Liver (tissue), 8 donors: ENCODE measurements at regions not wholly inside any gene's neighbourhood (a gene's known extent, or its start where the extent isn't known, plus 50 kb on each side); places are given as distances from the start of the nearest gene placed in this dataset.

ENCODE experiments used
- DNase-seq: peaks from one replicate; pipeline ENCODE4 v3.0.0-alpha.2; 2017; ENCODE audit warnings: low spot score
- H3K27ac ChIP-seq, 2 donors: one replicate each; pipeline ENCODE4 v1.7.0; 2013; ENCODE audit warnings: inconsistent platforms in 2 of 2, low read length in 2 of 2, control low read depth in 1 of 2, low read depth in 1 of 2, mild to moderate bottlenecking in 1 of 2
- H3K27me3 ChIP-seq, 4 donors: one replicate each; pipeline versions ENCODE4 v1.6.1 to v1.7.0; 2013; ENCODE audit warnings: low read length in 3 of 4, inconsistent platforms in 1 of 4, mild to moderate bottlenecking in 1 of 4, moderate library complexity in 1 of 4; ENCODE audit not compliant: control insufficient read depth in 4 of 4, insufficient read depth in 4 of 4
- H3K36me3 ChIP-seq, 4 donors: one replicate each; pipeline versions ENCODE4 v1.6.1 to v1.7.0; 2013; ENCODE audit warnings: low read length in 3 of 4, mild to moderate bottlenecking in 3 of 4, low read depth in 1 of 4, moderate library complexity in 1 of 4; ENCODE audit not compliant: control insufficient read depth in 4 of 4, insufficient read depth in 3 of 4
- H3K4me1 ChIP-seq, 4 donors: one replicate each; pipeline versions ENCODE4 v1.6.1 to v1.7.0; 2013; ENCODE audit warnings: low read length in 3 of 4, mild to moderate bottlenecking in 3 of 4, moderate library complexity in 1 of 4; ENCODE audit not compliant: control insufficient read depth in 4 of 4, insufficient read depth in 4 of 4
- H3K4me3 ChIP-seq, 3 donors: one replicate each; pipeline versions ENCODE4 v1.6.1 to v1.7.0; 2013; ENCODE audit warnings: low read length in 3 of 3, control low read depth in 1 of 3, low read depth in 1 of 3, mild to moderate bottlenecking in 1 of 3
- H3K9ac ChIP-seq, 2 donors: one replicate each; pipeline ENCODE4 v1.7.0; 2013; ENCODE audit warnings: low read length in 2 of 2, mild to moderate bottlenecking in 2 of 2, moderate library complexity in 2 of 2, control low read depth in 1 of 2, low read depth in 1 of 2
- H3K9me3 ChIP-seq, 4 donors: one replicate each; pipeline versions ENCODE4 v1.6.1 to v1.7.0; 2013; ENCODE audit warnings: low read length in 3 of 4; ENCODE audit not compliant: control insufficient read depth in 4 of 4
- ATF3 ChIP-seq: IDR thresholded peaks from 2 replicates; pipeline ENCODE4 v1.6.1; 2016; ENCODE audit warnings: antibody characterized with exemption
- CTCF ChIP-seq: fragments of 150-350 bp; IDR thresholded peaks from 2 replicates; pipeline ENCODE4 v1.5.1; 2017; ENCODE audit warnings: improper control_type of control experiment, low read depth, low read length; ENCODE audit not compliant: missing input control
- EGR1 ChIP-seq, 2 donors: IDR thresholded peaks; 2 replicates each; pipeline ENCODE4 v1.6.1; 2016 to 2018; ENCODE audit warnings: antibody characterized with exemption in 2 of 2, low read depth in 2 of 2
- FOXA2 ChIP-seq: IDR thresholded peaks from 2 replicates; pipeline ENCODE4 v1.6.1; 2016; ENCODE audit warnings: antibody characterized with exemption
- GABPA ChIP-seq, 2 donors: IDR thresholded peaks in 1 of 2; conservative IDR thresholded peaks in 1 of 2; 2 replicates each; pipeline ENCODE4 v1.6.1; 2016; ENCODE audit warnings: antibody characterized with exemption in 2 of 2, mild to moderate bottlenecking in 1 of 2, moderate library complexity in 1 of 2
- HNF4A ChIP-seq, 2 donors: conservative IDR thresholded peaks; 2 replicates each; pipeline ENCODE4 v1.6.1; 2016; ENCODE audit warnings: antibody characterized with exemption in 2 of 2, mild to moderate bottlenecking in 2 of 2
- HNF4G ChIP-seq: IDR thresholded peaks from 2 replicates; pipeline ENCODE4 v1.6.1; 2016; ENCODE audit warnings: antibody characterized with exemption
- NR2F2 ChIP-seq: IDR thresholded peaks from 2 replicates; pipeline ENCODE4 v1.6.1; 2016; ENCODE audit warnings: antibody characterized with exemption
- RAD21 ChIP-seq, 2 donors: IDR thresholded peaks; 2 replicates each; pipeline ENCODE4 v1.6.1; 2016; ENCODE audit warnings: antibody characterized with exemption in 2 of 2, mild to moderate bottlenecking in 2 of 2
- REST ChIP-seq: IDR thresholded peaks from 2 replicates; pipeline ENCODE4 v1.6.1; 2016; ENCODE audit warnings: antibody characterized with exemption, mild to moderate bottlenecking
- RXRA ChIP-seq, 2 donors: IDR thresholded peaks; 2 replicates each; pipeline ENCODE4 v1.6.1; 2017 to 2018; ENCODE audit warnings: antibody characterized with exemption in 2 of 2, mild to moderate bottlenecking in 1 of 2
- TAF1 ChIP-seq: conservative IDR thresholded peaks from 2 replicates; pipeline ENCODE4 v1.6.1; 2016; ENCODE audit warnings: antibody characterized with exemption, mild to moderate bottlenecking
- YY1 ChIP-seq: IDR thresholded peaks from 2 replicates; pipeline ENCODE4 v1.6.1; 2016; ENCODE audit warnings: antibody characterized with exemption, mild to moderate bottlenecking
- ZBTB33 ChIP-seq: IDR thresholded peaks from 2 replicates; pipeline ENCODE4 v1.6.1; 2016; ENCODE audit warnings: antibody characterized with exemption
- WGBS: extraction: QIAGEN DNeasy Blood & Tissue Kit; methylation state at CpG from one replicate; pipeline ENCODE4 v1.1.7; 2013; 5-methylcytosine and 5-hydroxymethylcytosine counted together
- donor health status: healthy.
- donor health status: healthy.
- donor health status: healthy.
- donor health status: healthy.
- donor health status: healthy.

- no peak for DNase-seq
- WGBS = 77% methylated on average over 8 of the region's 8 CpGs
- H3K9ac ChIP-seq = no peak overlapping the region
- no peaks in the 10 kb centered on the region for H3K27me3 ChIP-seq
- no peak for TF ChIP-seq RXRA (IDR thresholded peaks at IDR 0.05)
- TF ChIP-seq FOXA2 = no peak
- TF ChIP-seq YY1 = no peak
- no peak for TF ChIP-seq GABPA (IDR thresholded peaks at IDR 0.05 in 1 of 2, conservative IDR thresholded peaks at IDR 0.05 in 1 of 2)
- no peak for TF ChIP-seq HNF4A (conservative IDR thresholded peaks at IDR 0.05)
- TF ChIP-seq REST = no peak
- no peak for TF ChIP-seq EGR1 (IDR thresholded peaks at IDR 0.05; ENCODE audit: low read depth in 2 of 2)
- no peak for TF ChIP-seq ATF3
- no peak for TF ChIP-seq CTCF
- no peaks in the 10 kb centered on the region for H3K4me1 ChIP-seq
- H3K27ac ChIP-seq = no peak overlapping the region
- no peak overlapping the region for H3K4me3 ChIP-seq
- no peaks in the 10 kb centered on the region for H3K36me3 ChIP-seq
- H3K9me3 ChIP-seq = no peaks in the 10 kb centered on the region
Measured at GRCh38 chr5:130529511-130530485, 625.5 kb downstream of the CHSY3 start.

GRCh38 chr5:130529111-130529510 lies 624.8 kb downstream of the CHSY3 start:
- DNase-seq = no peak
- Histone ChIP-seq H3K27ac (no peak overlapping the region), H3K9ac (no peak overlapping the region), H3K27me3 (no peaks in the 10 kb centered on the region), H3K36me3 (no peaks in the 10 kb centered on the region), H3K4me1 (no peaks in the 10 kb centered on the region), H3K4me3 (no peak overlapping the region), H3K9me3 (no peaks in the 10 kb centered on the region)
- TF ChIP-seq REST (no peak), FOXA2 (no peak), TAF1 (no peak), GABPA (IDR thresholded peaks at IDR 0.05 in 1 of 2, conservative IDR thresholded peaks at IDR 0.05 in 1 of 2) (no peak), YY1 (no peak), CTCF (no peak), ZBTB33 (no peak), HNF4G (no peak), NR2F2 (no peak), RAD21 (IDR thresholded peaks at IDR 0.05) (no peak)
- 92% methylated on average over 1 of the region's 1 CpG for whole genome bisulfite sequencing
